A673 (cell line): ENCODE measurements at regions not wholly inside any gene's neighbourhood (a gene's known extent, or its start where the extent isn't known, plus 50 kb on each side); places are given as distances from the start of the nearest gene placed in this dataset.

ENCODE experiments used
- BruUV-seq: library from RNA; stranded (reverse); fragments of 400-500 nt; replicated peaks from 2 replicates; lab custom pipeline; 2021; lab: Mats Ljungman, UMichigan
- CTCF ChIA-PET: fragments of 300-600 bp; sonication (Branson Sonifier 250); formaldehyde crosslinking; loops from one replicate; lab custom pipeline; 2022; ENCODE audit warnings: antibody characterized with exemption; lab: Charles Lee
- POLR2A ChIA-PET: fragments of 300-600 bp; sonication (Branson Sonifier 250); formaldehyde crosslinking; loops from one replicate; lab custom pipeline; 2022; ENCODE audit warnings: antibody characterized with exemption; ENCODE audit not compliant: low non-redundant PET; lab: Charles Lee
- DNase-seq: peaks from one replicate; pipeline ENCODE4 v3.0.0-alpha.2; 2015; ENCODE audit warnings: low spot score
- H3K27ac ChIP-seq: fragments of 200-600 bp; sonication (generic); 2 replicates; pipeline ENCODE4 v1.5.1; 2016; ENCODE audit warnings: mixed run types, low read depth, mild to moderate bottlenecking, mixed read lengths, antibody characterized with exemption, low read length; ENCODE audit not compliant: poor library complexity, severe bottlenecking
- H3K27me3 ChIP-seq: fragments of 200-600 bp; sonication (generic); replicated peaks from 2 replicates; pipeline ENCODE4 v1.6.1; 2017; ENCODE audit warnings: mixed run types, low read depth, mild to moderate bottlenecking, mixed read lengths, antibody characterized with exemption, low read length; ENCODE audit not compliant: insufficient read depth, poor library complexity
- H3K36me3 ChIP-seq: fragments of 200-600 bp; sonication (generic); 2 replicates; pipeline ENCODE4 v1.6.1; 2016; ENCODE audit warnings: mixed run types, mild to moderate bottlenecking, mixed read lengths, antibody characterized with exemption, low read length; ENCODE audit not compliant: insufficient read depth, poor library complexity, severe bottlenecking
- H3K4me1 ChIP-seq: fragments of 200-600 bp; sonication (generic); 2 replicates; pipeline ENCODE4 v1.6.1; 2017; ENCODE audit warnings: mixed run types, mild to moderate bottlenecking, mixed read lengths, antibody characterized with exemption, low read length; ENCODE audit not compliant: insufficient read depth, poor library complexity, severe bottlenecking
- H3K4me3 ChIP-seq: fragments of 200-600 bp; sonication (generic); 2 replicates; pipeline ENCODE4 v1.5.1; 2016; ENCODE audit warnings: low read depth, mixed run types, mild to moderate bottlenecking, mixed read lengths, low read length; ENCODE audit not compliant: poor library complexity, severe bottlenecking
- H3K9me3 ChIP-seq: fragments of 200-600 bp; sonication (generic); 2 replicates; pipeline ENCODE4 v1.6.1; 2016; ENCODE audit warnings: mixed run types, low read depth, mild to moderate bottlenecking, mixed read lengths, antibody characterized with exemption, low read length; ENCODE audit not compliant: poor library complexity, severe bottlenecking
- CTCF ChIP-seq: fragments of 300-800, 200-600 bp; sonication (generic); conservative IDR thresholded peaks from 2 replicates; pipeline ENCODE4 v1.5.1; 2017; ENCODE audit warnings: low read depth, mild to moderate bottlenecking, antibody characterized with exemption, low read length, moderate library complexity, mixed read lengths
- EZH2 ChIP-seq: fragments of 200-600 bp; sonication (generic); IDR thresholded peaks from 2 replicates; pipeline ENCODE4 v1.6.1; 2017; ENCODE audit warnings: borderline replicate concordance, low read depth, mild to moderate bottlenecking, mixed read lengths, antibody characterized with exemption, low read length; ENCODE audit not compliant: poor library complexity, severe bottlenecking
- intact Hi-C: fragments of 100-400 bp; cut with micrococcal nuclease; formaldehyde crosslinking; loops from one replicate; pipeline ENCODE4 v1.10.0; 2022; ENCODE audit not compliant: unreplicated experiment

DNA sequence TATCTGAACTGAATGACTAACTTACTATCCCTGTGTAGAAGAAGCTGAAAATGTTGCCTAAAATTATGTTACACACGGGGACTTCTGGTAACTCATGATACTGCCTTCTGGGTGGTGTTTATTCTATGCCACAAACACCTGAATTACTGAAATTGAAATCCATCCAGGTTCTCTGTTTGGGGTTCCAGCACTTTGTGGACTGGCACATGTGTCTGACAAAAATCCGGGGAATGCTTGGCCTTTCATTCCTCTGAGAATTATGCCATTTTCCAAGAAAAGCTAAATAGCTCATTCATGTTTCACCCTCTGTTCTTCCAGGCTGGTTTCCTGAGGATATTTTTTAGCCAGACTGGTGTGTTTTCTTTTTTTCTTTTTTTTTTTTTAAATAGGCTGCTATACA lies 59.5 kb upstream of the POU3F3 start:
- Histone ChIP-seq H3K27ac (no peak overlapping the region), H3K27me3 (no peaks in the 10 kb centered on the region), H3K4me3 (no peak overlapping the region), H3K4me1 (no peaks in the 10 kb centered on the region), H3K9me3 (no peaks in the 10 kb centered on the region), H3K36me3 (no peaks in the 10 kb centered on the region)
- CTCF ChIA-PET: no interaction called here
- BruUV-seq: no TSS peak
- TF ChIP-seq EZH2 (no peak), CTCF (no peak)
- POLR2A ChIA-PET: no interaction called here
- intact Hi-C loops: no loop called here
- DNase-seq: no peak
